ENCODE measurements at regions not wholly inside any gene's neighbourhood (a gene's known extent, or its start where the extent isn't known, plus 50 kb on each side); places are given as distances from the start of the nearest gene placed in this dataset.

DNA sequence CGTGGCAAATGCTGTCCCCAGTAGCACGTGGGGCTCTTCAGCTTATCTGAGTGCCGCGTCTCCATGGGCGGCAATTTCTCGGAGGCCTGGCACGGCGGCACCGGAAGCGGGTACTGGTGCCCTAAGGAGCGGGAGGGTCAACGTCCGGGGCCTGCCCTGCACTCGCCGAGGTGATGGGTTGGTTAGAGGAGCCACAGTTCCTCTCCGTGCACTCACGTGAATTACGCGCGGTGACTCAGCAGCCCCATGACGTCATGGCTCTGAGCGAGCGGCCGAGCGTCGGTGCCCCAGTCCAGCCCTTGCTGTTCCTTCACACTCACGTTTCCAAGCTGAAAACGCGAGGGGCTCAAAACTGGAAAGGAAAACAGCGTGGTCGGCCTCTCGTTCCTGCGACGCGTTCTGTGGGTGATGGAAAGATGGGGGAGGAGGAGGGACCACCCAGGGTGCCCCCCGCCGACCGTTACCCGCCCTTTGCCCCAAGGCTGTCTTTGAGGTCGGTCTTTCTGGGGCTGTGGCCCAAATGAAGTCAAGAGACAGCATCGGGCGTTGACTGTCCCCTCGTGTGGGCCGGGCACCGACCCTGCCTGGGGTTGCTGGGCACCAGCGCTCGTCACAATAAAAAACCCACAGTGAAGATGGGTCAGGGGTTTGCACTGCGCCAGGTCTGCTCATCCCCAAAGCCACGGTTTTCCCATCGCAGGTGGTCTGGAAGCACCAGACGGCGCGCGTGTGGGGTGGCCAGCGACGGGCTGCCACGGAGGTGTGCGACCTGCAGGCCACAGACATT lies 70.4 kb upstream of the CFAP46 start:
- TF ChIP-seq POLR2A (IDR thresholded peaks at IDR 0.05; ENCODE audit: low read length), result no peak
- TF ChIP-seq GATA1 (IDR thresholded peaks at IDR 0.05; ENCODE audit: low read depth, low read length), result no peak
